Body of pancreas (tissue), 4 donors: ENCODE measurements at regions not wholly inside any gene's neighbourhood (a gene's known extent, or its start where the extent isn't known, plus 50 kb on each side); places are given as distances from the start of the nearest gene placed in this dataset.

Experiments
- CTCF ChIP-seq, 7 experiments: fragments of 450-650 bp in 4 of 7; fragments of 200-600 bp in 3 of 7; sonication (generic) in 3 of 7; IDR thresholded peaks; one replicate each; pipeline ENCODE4 v1.5.1; 2016 to 2019; ENCODE audit warnings: antibody characterized with exemption in 7 of 7
- POLR2A ChIP-seq, 3 donors: fragments of 450-650 bp; IDR thresholded peaks; one replicate each; pipeline ENCODE4 v1.6.1; 2016; ENCODE audit warnings: antibody characterized with exemption in 3 of 3, mild to moderate bottlenecking in 2 of 3

GRCh38 chrX:18039023-18039422 is 177.9 kb upstream of the RAI2 start:
- no peak for TF ChIP-seq CTCF (IDR thresholded peaks at IDR 0.05)
- TF ChIP-seq POLR2A (IDR thresholded peaks at IDR 0.05) = no peak
